H4 (cell line): ENCODE measurements at regions not wholly inside any gene's neighbourhood (a gene's known extent, or its start where the extent isn't known, plus 50 kb on each side); places are given as distances from the start of the nearest gene placed in this dataset.

Experiments used
- DNase-seq: peaks from one replicate; pipeline ENCODE4 v3.0.0-alpha.2; 2015; ENCODE audit warnings: low spot score

- no peak for DNase-seq
These were observed 188.1 kb downstream of the IPO8 start for GRCh38 chr12:30507576-30507975.

GRCh38 chr12:30506411-30506810 is 189.3 kb downstream of the IPO8 start:
- no peak for DNase-seq

- DNase-seq, result no peak
These were observed 194.0 kb downstream of the IPO8 start for GRCh38 chr12:30501718-30502117.

- DNase-seq, result no peak
These were observed 195.1 kb downstream of the IPO8 start for GRCh38 chr12:30500532-30500931.

- DNase-seq, result no peak
These were observed 210.3 kb downstream of the IPO8 start for GRCh38 chr12:30485230-30485890.

GRCh38 chr12:30484658-30485057 is 211.0 kb downstream of the IPO8 start:
- no peak for DNase-seq

GRCh38 chr12:30482650-30483049 is 213.0 kb downstream of the IPO8 start:
- no peak for DNase-seq

- no peak for DNase-seq
These were observed 222.4 kb downstream of the IPO8 start for GRCh38 chr12:30473274-30473673.

GRCh38 chr12:30466093-30466585 is 229.5 kb downstream of the IPO8 start:
- DNase-seq, result no peak

GRCh38 chr12:30463636-30464035 is 232.0 kb downstream of the IPO8 start:
- DNase-seq, result no peak

GRCh38 chr12:30462249-30462648 is 233.4 kb downstream of the IPO8 start:
- no peak for DNase-seq

- DNase-seq, result no peak
These were observed 234.5 kb downstream of the IPO8 start for GRCh38 chr12:30461026-30461615.

- DNase-seq, result no peak
These were observed 237.2 kb downstream of the IPO8 start for GRCh38 chr12:30458453-30458852.

GRCh38 chr12:30457621-30458289 is 237.9 kb downstream of the IPO8 start:
- DNase-seq, result peak; percentile 78

GRCh38 chr12:30450872-30451271 is 244.8 kb downstream of the IPO8 start:
- no peak for DNase-seq

GRCh38 chr12:30450226-30450625 is 245.4 kb downstream of the IPO8 start:
- no peak for DNase-seq

- no peak for DNase-seq
These were observed 247.6 kb downstream of the IPO8 start for GRCh38 chr12:30448038-30448437.

- no peak for DNase-seq
These were observed 248.5 kb downstream of the IPO8 start for GRCh38 chr12:30447061-30447750.

- no peak for DNase-seq
These were observed 253.2 kb downstream of the IPO8 start for GRCh38 chr12:30442461-30442860.

GRCh38 chr12:30440826-30441602 is 254.7 kb downstream of the IPO8 start:
- DNase-seq, result peak; percentile 38

GRCh38 chr12:30439201-30439600 is 256.5 kb downstream of the IPO8 start:
- DNase-seq, result no peak

GRCh38 chr12:30438601-30439041 is 257.0 kb downstream of the IPO8 start:
- no peak for DNase-seq
